CD14-positive monocyte (primary cell): ENCODE measurements at regions not wholly inside any gene's neighbourhood (a gene's known extent, or its start where the extent isn't known, plus 50 kb on each side); places are given as distances from the start of the nearest gene placed in this dataset.

Source experiments
- DNase-seq, 3 donors: peaks; one replicate each; pipeline ENCODE4 v3.0.0-alpha.2; 2011 to 2022
- H2AFZ ChIP-seq: 2 replicates; pipeline ENCODE4 v1.6.0; 2012; ENCODE audit warnings: mild to moderate bottlenecking, low read depth, low read length, inconsistent platforms; ENCODE audit not compliant: insufficient read depth, poor library complexity, severe bottlenecking
- H3K27ac ChIP-seq, 2 donors: 1 replicate in 1 of 2; 2 replicates in 1 of 2; pipeline ENCODE4 v1.5.1; 2012 to 2013; ENCODE audit warnings: low read length in 2 of 2, control low read depth in 1 of 2, inconsistent platforms in 1 of 2, low read depth in 1 of 2, mild to moderate bottlenecking in 1 of 2
- H3K27me3 ChIP-seq, 2 donors: one replicate each; pipeline versions ENCODE4 v1.6.0 to v1.6.1; 2011 to 2013; ENCODE audit warnings: low read length in 2 of 2; ENCODE audit not compliant: control insufficient read depth in 2 of 2, insufficient read depth in 2 of 2
- H3K36me3 ChIP-seq, 2 donors: replicated peaks in 1 of 2; 1 replicate in 1 of 2; 2 replicates in 1 of 2; pipeline versions ENCODE4 v1.5.1 to v1.6.1; 2012 to 2013; ENCODE audit warnings: low read length in 2 of 2, control low read depth in 1 of 2, inconsistent platforms in 1 of 2, mild to moderate bottlenecking in 1 of 2; ENCODE audit not compliant: insufficient read depth in 2 of 2, control insufficient read depth in 1 of 2
- H3K4me1 ChIP-seq, 2 donors: 1 replicate in 1 of 2; 2 replicates in 1 of 2; pipeline versions ENCODE4 v1.5.1 to v1.6.1; 2012 to 2013; ENCODE audit warnings: low read length in 2 of 2, control low read depth in 1 of 2, inconsistent platforms in 1 of 2, mild to moderate bottlenecking in 1 of 2, moderate library complexity in 1 of 2; ENCODE audit not compliant: insufficient read depth in 2 of 2, control insufficient read depth in 1 of 2
- H3K4me2 ChIP-seq: replicated peaks from 2 replicates; pipeline ENCODE3; 2012; ENCODE audit warnings: low read length, moderate library complexity, mild to moderate bottlenecking; ENCODE audit not compliant: poor library complexity, severe bottlenecking; ENCODE audit errors: extremely low read depth
- H3K4me3 ChIP-seq, 3 experiments: fragments of 200-600 bp in 1 of 3; sonication (generic) in 1 of 3; replicated peaks in 1 of 3; 1 replicate in 2 of 3; 2 replicates in 1 of 3; pipeline ENCODE4 v1.5.1; 2011 to 2013; ENCODE audit warnings: low read length in 3 of 3, mild to moderate bottlenecking in 3 of 3, control low read depth in 2 of 3, low read depth in 2 of 3, inconsistent platforms in 1 of 3, moderate library complexity in 1 of 3
- H3K79me2 ChIP-seq: 2 replicates; pipeline ENCODE4 v1.6.0; 2012; ENCODE audit warnings: mild to moderate bottlenecking, control low read depth, inconsistent platforms, low read length, moderate library complexity; ENCODE audit not compliant: insufficient read depth
- H3K9ac ChIP-seq: 2 replicates; pipeline ENCODE4 v1.6.0; 2017; ENCODE audit warnings: low read length, mild to moderate bottlenecking; ENCODE audit not compliant: insufficient read depth, poor library complexity, severe bottlenecking
- H3K9me3 ChIP-seq, 2 donors: replicated peaks in 1 of 2; 1 replicate in 1 of 2; 2 replicates in 1 of 2; pipeline versions ENCODE4 v1.5.1 to v1.6.1; 2012 to 2013; ENCODE audit warnings: low read length in 2 of 2, control low read depth in 1 of 2; ENCODE audit not compliant: control insufficient read depth in 1 of 2, insufficient read depth in 1 of 2
- H4K20me1 ChIP-seq: 2 replicates; pipeline ENCODE4 v1.6.0; 2012; ENCODE audit warnings: mild to moderate bottlenecking, low read length, control low read depth, moderate library complexity; ENCODE audit not compliant: insufficient read depth
- H3K27ac Mint-ChIP-seq, 7 donors: one replicate each; pipeline ENCODE4 v1.8.0; 2020; ENCODE audit warnings: mild to moderate bottlenecking in 7 of 7, mixed read lengths in 7 of 7, moderate library complexity in 6 of 7, inconsistent platforms in 2 of 7
- H3K27me3 Mint-ChIP-seq, 3 donors: one replicate each; pipeline ENCODE4 v1.8.0; 2021 to 2022; ENCODE audit warnings: low read depth in 3 of 3, mild to moderate bottlenecking in 3 of 3, mixed read lengths in 3 of 3, moderate library complexity in 3 of 3, inconsistent platforms in 1 of 3
- H3K36me3 Mint-ChIP-seq, 2 donors: one replicate each; pipeline ENCODE4 v1.8.0; 2020; ENCODE audit warnings: mixed read lengths in 2 of 2, inconsistent platforms in 1 of 2, mild to moderate bottlenecking in 1 of 2
- H3K4me1 Mint-ChIP-seq: one replicate; pipeline ENCODE4 v1.8.0; 2020; ENCODE audit warnings: mild to moderate bottlenecking, mixed read lengths
- H3K4me3 Mint-ChIP-seq, 2 donors: one replicate each; pipeline ENCODE4 v1.8.0; 2020; ENCODE audit warnings: mild to moderate bottlenecking in 2 of 2, mixed read lengths in 2 of 2, moderate library complexity in 1 of 2
- H3K9me3 Mint-ChIP-seq, 7 donors: one replicate each; pipeline ENCODE4 v1.8.0; 2020 to 2022; ENCODE audit warnings: mixed read lengths in 7 of 7, mild to moderate bottlenecking in 6 of 7, moderate library complexity in 6 of 7, inconsistent platforms in 2 of 7
- CTCF ChIP-seq: fragments of 200-600 bp; IDR thresholded peaks from one replicate; pipeline ENCODE4 v1.8.0; 2022; ENCODE audit warnings: antibody characterized with exemption, mild to moderate bottlenecking
- WGBS: methylation state at CpG from one replicate; pipeline ENCODE4 v1.1.5; 2013; ENCODE audit warnings: missing lambda C conversion rate; ENCODE audit not compliant: insufficient coverage; 5-methylcytosine and 5-hydroxymethylcytosine counted together
- intact Hi-C, 2 donors: fragments of 100-400 bp; cut with micrococcal nuclease; formaldehyde crosslinking; loops; one replicate each; pipeline versions ENCODE4 v1.15.0 to v1.15.1; 2023

DNA sequence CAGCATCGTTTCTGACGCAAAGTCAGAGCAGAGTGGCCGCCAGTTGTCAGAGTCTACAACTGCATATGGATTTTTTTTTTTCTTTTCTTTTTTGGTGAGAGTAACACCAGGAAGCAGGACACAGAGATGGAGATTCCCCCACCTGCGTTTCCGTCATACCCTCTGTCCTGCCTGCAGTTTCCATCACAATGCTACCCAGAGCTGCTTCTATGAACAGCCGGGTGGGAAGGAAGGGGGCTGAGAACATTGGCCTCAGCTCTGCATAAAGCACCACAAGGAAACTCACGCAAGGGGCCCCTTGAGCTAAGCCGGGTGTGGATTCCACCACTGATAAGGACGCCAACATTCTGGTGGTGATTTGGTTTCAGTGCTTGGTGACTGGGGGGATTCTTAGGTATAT lies 183.5 kb upstream of the AFDN start:
- Histone ChIP-seq H2AFZ (no peak overlapping the region), H3K4me3 (no peak overlapping the region), H3K27ac (no peak overlapping the region), H3K4me2 (no peak overlapping the region), H4K20me1 (no peaks in the 10 kb centered on the region), H3K9me3 (no peaks in the 10 kb centered on the region), H3K27me3 (no peaks in the 10 kb centered on the region), H3K9ac (no peak overlapping the region), H3K36me3 (no peaks in the 10 kb centered on the region), H3K4me1 (no peaks in the 10 kb centered on the region), H3K79me2 (no peaks in the 10 kb centered on the region)
- peaks cover 0 to 3% (median 0%) of the 10 kb centered on the region in 3 donors for H3K27me3 Mint-ChIP-seq
- H3K4me3 Mint-ChIP-seq: no peak overlapping the region
- no peak for DNase-seq
- H3K36me3 Mint-ChIP-seq: no peaks in the 10 kb centered on the region
- no peaks in the 10 kb centered on the region for H3K4me1 Mint-ChIP-seq
- 100% methylated on average over 3 of the region's 9 CpGs for WGBS
- intact Hi-C loops: no loop called here
- H3K9me3 Mint-ChIP-seq: peaks cover 0 to 4% (median 0%) of the 10 kb centered on the region in 7 donors
- H3K27ac Mint-ChIP-seq: no peak overlapping the region
- TF ChIP-seq CTCF: no peak

DNA sequence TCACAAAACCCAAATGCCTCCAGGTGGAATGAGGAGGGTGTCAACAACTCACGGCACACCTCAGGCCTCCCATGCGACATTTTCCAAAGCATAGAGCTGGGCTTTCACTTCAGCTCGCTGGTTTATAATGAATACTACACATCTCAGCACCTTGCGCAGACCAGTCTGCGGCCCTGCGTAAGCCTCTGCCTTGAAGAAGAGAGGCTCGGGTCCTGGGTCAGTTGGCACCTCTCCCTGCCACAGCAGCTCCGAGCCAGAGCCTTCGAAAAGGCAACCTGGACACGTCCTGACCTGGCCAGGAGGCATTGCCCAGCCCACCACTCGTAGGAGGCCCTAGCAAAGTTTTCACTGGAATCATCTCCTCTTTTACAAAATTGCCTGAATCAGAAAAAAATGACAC lies 183.0 kb upstream of the AFDN start:
- no peaks in the 10 kb centered on the region for H3K79me2 ChIP-seq
- TF ChIP-seq CTCF: no peak
- 97% methylated on average over 8 of the region's 11 CpGs for WGBS
- Mint-ChIP-seq H3K36me3 (no peaks in the 10 kb centered on the region), H3K4me1 (no peaks in the 10 kb centered on the region), H3K27ac (no peak overlapping the region), H3K27me3 (peaks cover 0 to 3% (median 0%) of the 10 kb centered on the region in 3 donors), H3K4me3 (no peak overlapping the region), H3K9me3 (peaks cover 0 to 4% (median 0%) of the 10 kb centered on the region in 7 donors)
- H3K9me3 ChIP-seq: no peaks in the 10 kb centered on the region
- no peak overlapping the region for H3K4me3 ChIP-seq
- intact Hi-C loops: no loop called here
- no peak overlapping the region for H3K27ac ChIP-seq
- H3K4me1 ChIP-seq: no peaks in the 10 kb centered on the region
- H3K4me2 ChIP-seq: no peak overlapping the region
- DNase-seq: no peak
- H3K9ac ChIP-seq: no peak overlapping the region
- no peaks in the 10 kb centered on the region for H4K20me1 ChIP-seq
- H3K36me3 ChIP-seq: no peaks in the 10 kb centered on the region
- no peaks in the 10 kb centered on the region for H3K27me3 ChIP-seq
- H2AFZ ChIP-seq: no peak overlapping the region
